ENCODE measurements at regions not wholly inside any gene's neighbourhood (a gene's known extent, or its start where the extent isn't known, plus 50 kb on each side); places are given as distances from the start of the nearest gene placed in this dataset.

DNA sequence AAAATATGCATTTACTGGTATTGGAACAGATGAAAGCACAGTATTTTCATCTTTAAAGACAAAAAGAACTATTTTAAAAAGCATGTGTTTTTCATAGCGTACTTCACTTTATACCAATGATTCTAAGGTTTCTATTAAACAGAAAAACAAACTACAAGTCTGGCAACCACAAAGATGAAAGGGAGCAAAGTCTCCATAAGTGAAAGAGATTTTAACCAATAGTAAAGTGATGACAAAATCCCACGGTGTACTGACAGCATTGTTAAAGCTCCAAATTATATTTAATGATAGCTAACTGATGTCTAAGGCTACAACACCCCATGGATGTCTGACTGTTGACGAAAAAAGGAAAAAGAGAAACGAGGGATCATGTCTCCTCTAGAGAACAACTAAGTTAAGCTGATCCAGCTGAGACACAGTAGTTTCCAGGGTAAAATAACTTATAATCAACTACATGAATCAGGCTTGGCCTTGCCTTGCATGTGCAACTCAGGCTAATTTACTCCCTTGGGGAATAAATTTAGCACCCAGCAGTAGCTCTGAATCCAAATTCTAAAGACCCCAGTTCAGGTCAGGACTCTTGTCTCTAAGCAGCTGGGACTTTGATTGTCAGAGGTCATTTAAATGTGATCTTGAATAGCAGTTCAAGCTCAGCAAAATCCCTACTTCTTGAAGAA is 56.0 kb upstream of the TAB2 start:
- H3K36me3 Mint-ChIP-seq: no peaks in the 10 kb centered on the region
- no peak for DNase-seq (ENCODE audit: low spot score in 2 of 2, unreplicated experiment in 2 of 2)
- TF ChIP-seq, protein P1, sequence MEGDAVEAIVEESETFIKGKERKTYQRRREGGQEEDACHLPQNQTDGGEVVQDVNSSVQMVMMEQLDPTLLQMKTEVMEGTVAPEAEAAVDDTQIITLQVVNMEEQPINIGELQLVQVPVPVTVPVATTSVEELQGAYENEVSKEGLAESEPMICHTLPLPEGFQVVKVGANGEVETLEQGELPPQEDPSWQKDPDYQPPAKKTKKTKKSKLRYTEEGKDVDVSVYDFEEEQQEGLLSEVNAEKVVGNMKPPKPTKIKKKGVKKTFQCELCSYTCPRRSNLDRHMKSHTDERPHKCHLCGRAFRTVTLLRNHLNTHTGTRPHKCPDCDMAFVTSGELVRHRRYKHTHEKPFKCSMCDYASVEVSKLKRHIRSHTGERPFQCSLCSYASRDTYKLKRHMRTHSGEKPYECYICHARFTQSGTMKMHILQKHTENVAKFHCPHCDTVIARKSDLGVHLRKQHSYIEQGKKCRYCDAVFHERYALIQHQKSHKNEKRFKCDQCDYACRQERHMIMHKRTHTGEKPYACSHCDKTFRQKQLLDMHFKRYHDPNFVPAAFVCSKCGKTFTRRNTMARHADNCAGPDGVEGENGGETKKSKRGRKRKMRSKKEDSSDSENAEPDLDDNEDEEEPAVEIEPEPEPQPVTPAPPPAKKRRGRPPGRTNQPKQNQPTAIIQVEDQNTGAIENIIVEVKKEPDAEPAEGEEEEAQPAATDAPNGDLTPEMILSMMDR (IDR thresholded peaks at IDR 0.05; ENCODE audit: unreplicated experiment): no peak
- H3K4me3 Mint-ChIP-seq: no peak overlapping the region
- H3K9me3 Mint-ChIP-seq: no peaks in the 10 kb centered on the region
- no peak overlapping the region for H3K27ac Mint-ChIP-seq
- H3K27me3 Mint-ChIP-seq (ENCODE audit: low read depth): peaks cover 23% of the 10 kb centered on the region
- peaks cover 6% of the 10 kb centered on the region for H3K4me1 Mint-ChIP-seq

DNA sequence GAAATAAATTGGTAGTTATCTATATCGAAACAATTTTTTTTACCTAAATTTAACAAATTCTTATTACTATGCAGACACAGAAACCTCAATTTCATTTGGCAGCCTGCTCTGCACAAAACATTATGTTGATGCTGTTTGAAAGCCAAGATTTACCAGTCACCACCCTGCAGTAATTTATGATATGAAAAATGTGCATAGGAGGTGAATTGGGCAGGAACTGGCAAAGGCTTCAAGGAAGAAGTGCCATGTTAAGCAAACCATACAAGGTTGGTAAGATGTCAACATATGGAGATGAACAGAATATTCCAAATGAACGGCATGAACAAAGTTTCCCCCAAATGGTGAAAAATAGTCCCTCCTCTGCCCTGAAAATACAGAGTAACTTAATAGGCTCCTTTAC is 54.2 kb upstream of the TAB2 start:
- Mint-ChIP-seq H3K9me3 (no peaks in the 10 kb centered on the region), H3K27ac (no peak overlapping the region), H3K4me1 (no peaks in the 10 kb centered on the region), H3K36me3 (no peaks in the 10 kb centered on the region), H3K4me3 (no peak overlapping the region), H3K27me3 (ENCODE audit: low read depth) (peaks cover 32% of the 10 kb centered on the region)
- TF ChIP-seq, protein P1 (IDR thresholded peaks at IDR 0.05; ENCODE audit: unreplicated experiment): no peak
- no peak for DNase-seq (ENCODE audit: low spot score in 2 of 2, unreplicated experiment in 2 of 2)

DNA sequence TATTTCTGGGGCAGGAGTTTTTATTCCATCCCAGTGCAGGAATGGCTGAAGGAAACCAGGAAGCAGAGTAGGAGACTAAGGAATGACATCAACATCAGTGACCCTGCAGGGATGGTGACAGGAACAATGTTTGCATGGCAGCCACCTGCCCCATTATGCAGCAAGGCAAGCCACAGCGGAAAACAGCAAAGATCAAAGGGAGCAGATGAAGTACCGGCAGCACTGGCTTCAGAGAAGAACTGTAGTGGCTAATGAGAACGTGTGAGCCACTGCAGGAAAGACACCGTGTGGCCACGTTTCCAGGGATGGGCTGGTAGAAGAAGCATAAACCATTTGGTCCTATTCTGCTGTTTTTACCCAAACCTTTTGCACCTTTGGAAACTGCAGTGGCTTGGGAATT is 52.9 kb upstream of the TAB2 start:
- Mint-ChIP-seq H3K9me3 (no peaks in the 10 kb centered on the region), H3K4me3 (no peak overlapping the region), H3K27me3 (ENCODE audit: low read depth) (peaks cover 32% of the 10 kb centered on the region), H3K27ac (no peak overlapping the region), H3K36me3 (no peaks in the 10 kb centered on the region), H3K4me1 (peaks cover 4% of the 10 kb centered on the region)
- no peak for DNase-seq (ENCODE audit: low spot score in 2 of 2, unreplicated experiment in 2 of 2)
- TF ChIP-seq, protein P1 (IDR thresholded peaks at IDR 0.05; ENCODE audit: unreplicated experiment): no peak

DNA sequence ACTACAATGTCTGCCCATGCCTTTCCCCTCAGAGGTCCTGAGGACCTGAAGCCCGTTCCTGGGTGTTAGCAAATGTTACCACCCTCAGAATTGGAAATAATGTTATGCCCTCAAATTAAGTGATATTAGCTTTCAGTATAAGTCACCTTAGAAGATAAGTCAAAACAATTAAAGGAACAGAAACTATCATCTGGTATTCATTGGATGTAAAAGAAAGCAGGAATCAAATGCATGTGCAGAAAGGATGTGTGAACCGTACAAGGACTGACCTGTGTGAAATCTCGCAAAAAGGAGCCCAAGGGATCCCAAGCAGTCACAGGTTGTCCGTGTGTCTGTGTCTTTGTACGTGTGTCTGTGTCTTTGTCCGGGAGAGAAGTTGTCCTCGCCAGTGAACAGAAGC is 51.6 kb upstream of the TAB2 start:
- no peak overlapping the region for H3K27ac Mint-ChIP-seq
- H3K27me3 Mint-ChIP-seq (ENCODE audit: low read depth): peaks cover 30% of the 10 kb centered on the region
- H3K36me3 Mint-ChIP-seq: no peaks in the 10 kb centered on the region
- H3K4me3 Mint-ChIP-seq: no peak overlapping the region
- DNase-seq (ENCODE audit: low spot score in 2 of 2, unreplicated experiment in 2 of 2): no peak
- TF ChIP-seq, protein P1 (IDR thresholded peaks at IDR 0.05; ENCODE audit: unreplicated experiment): no peak
- no peaks in the 10 kb centered on the region for H3K9me3 Mint-ChIP-seq
- peaks cover 4% of the 10 kb centered on the region for H3K4me1 Mint-ChIP-seq

DNA sequence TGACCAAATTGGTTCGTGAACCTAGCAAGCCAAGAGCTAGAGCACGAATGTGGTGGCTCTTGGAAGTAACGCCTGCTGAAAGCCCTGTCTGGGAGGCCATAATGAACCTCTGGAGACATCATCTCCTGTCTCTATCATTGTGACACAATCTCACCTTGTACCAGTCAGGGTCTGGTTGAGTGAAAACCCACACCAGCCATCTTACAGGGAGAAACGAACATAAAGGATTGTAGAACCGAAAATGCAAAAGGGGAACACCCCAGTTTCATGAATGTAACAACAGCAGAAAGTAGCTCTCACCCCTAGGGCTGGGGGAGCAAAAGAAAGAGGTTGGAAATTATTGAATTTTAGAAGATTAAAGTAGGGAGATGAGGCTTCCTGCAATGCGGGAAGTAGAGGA is 50.9 kb upstream of the TAB2 start:
- Mint-ChIP-seq H3K9me3 (peaks cover 3% of the 10 kb centered on the region), H3K4me3 (no peak overlapping the region), H3K4me1 (peaks cover 4% of the 10 kb centered on the region), H3K36me3 (no peaks in the 10 kb centered on the region), H3K27me3 (ENCODE audit: low read depth) (peaks cover 30% of the 10 kb centered on the region), H3K27ac (no peak overlapping the region)
- TF ChIP-seq, protein P1 (IDR thresholded peaks at IDR 0.05; ENCODE audit: unreplicated experiment): no peak
- no peak for DNase-seq (ENCODE audit: low spot score in 2 of 2, unreplicated experiment in 2 of 2)

DNA sequence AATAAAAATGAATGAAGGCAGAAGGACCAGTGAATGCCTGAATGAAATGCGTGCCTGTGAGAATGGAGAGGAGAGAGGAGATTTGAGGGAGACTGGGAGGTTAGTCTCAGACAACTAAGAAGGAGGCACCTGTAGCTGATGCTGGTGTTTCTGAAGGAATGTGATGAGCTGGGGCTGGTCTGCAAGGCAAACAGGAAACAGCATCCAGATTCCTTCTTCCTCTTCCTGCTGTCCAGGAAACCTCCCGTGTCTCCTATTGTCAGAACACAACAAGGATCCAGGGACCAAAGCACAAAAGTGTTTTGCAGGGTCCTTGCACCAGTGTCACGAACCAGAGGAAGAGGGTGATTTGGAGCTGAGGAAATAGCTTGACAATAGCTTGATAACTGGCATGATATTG is 50.4 kb upstream of the TAB2 start:
- H3K4me1 Mint-ChIP-seq: peaks cover 4% of the 10 kb centered on the region
- H3K36me3 Mint-ChIP-seq: peaks cover 1% of the 10 kb centered on the region
- peaks cover 5% of the 10 kb centered on the region for H3K9me3 Mint-ChIP-seq
- no peak for DNase-seq (ENCODE audit: low spot score in 2 of 2, unreplicated experiment in 2 of 2)
- no peak overlapping the region for H3K4me3 Mint-ChIP-seq
- peaks cover 30% of the 10 kb centered on the region for H3K27me3 Mint-ChIP-seq (ENCODE audit: low read depth)
- TF ChIP-seq, protein P1 (IDR thresholded peaks at IDR 0.05; ENCODE audit: unreplicated experiment): no peak
- H3K27ac Mint-ChIP-seq: no peak overlapping the region
